ENCODE measurements at regions not wholly inside any gene's neighbourhood (a gene's known extent, or its start where the extent isn't known, plus 50 kb on each side); places are given as distances from the start of the nearest gene placed in this dataset.

GRCh38 chr11:70669281-70669680, 271.0 kb downstream of the CTTN start (continued):
- TF ChIP-seq REST (IDR thresholded peaks at IDR 0.05; ENCODE audit: unreplicated experiment) (no peak), NANOG (IDR thresholded peaks at IDR 0.05; ENCODE audit: borderline replicate concordance) (no peak), CREB1 (CRISPR knock-in tag; IDR thresholded peaks at IDR 0.05; ENCODE audit: low read depth) (no peak), POLR2AphosphoS5 (IDR thresholded peaks at IDR 0.05; ENCODE audit: low read depth) (no peak), STAT1 (IDR thresholded peaks at IDR 0.05; ENCODE audit: unreplicated experiment) (no peak)

GRCh38 chr11:70669871-70670675, 271.7 kb downstream of the CTTN start:
- Histone ChIP-seq H3F3A (replicated peaks; ENCODE audit: low read depth) (0 out of 2 replicates have a peak, but pooled peaks cover 3% of the 10 kb centered on the region), H3K4me1 (ENCODE audit: insufficient read depth) (peaks cover 9% of the 10 kb centered on the region), H3K4me3 (no peak overlapping the region), H3K4me2 (no peak overlapping the region), H3K79me2 (replicated peaks; ENCODE audit: insufficient read depth) (no peaks in the 10 kb centered on the region), H3K27me3 (ENCODE audit: insufficient read depth) (no peaks in the 10 kb centered on the region), H3K27ac (ENCODE audit: low read depth) (no peak overlapping the region), H3K36me3 (ENCODE audit: insufficient read depth) (no peaks in the 10 kb centered on the region), H4K20me1 (replicated peaks; ENCODE audit: insufficient read depth) (no peaks in the 10 kb centered on the region; the same call in 1 of the 2 replicates), H2AFZ (no peak overlapping the region), H3K9me2 (ENCODE audit: insufficient read depth) (no peaks in the 10 kb centered on the region)
- ATAC-seq (no peak), DNase-seq (ENCODE audit: low spot score) (no peak)
- Mint-ChIP-seq H3K9me3 (no peaks in the 10 kb centered on the region; the same call in 1 of the 3 replicates), H3K27me3 (ENCODE audit: insufficient read depth, low read depth, poor library complexity) (peaks cover 36% of the 10 kb centered on the region), H3K27ac (peak overlapping the region; percentile 65; the same call in 1 of the 2 replicates), H3K36me3 (ENCODE audit: low read depth) (peaks cover 18% of the 10 kb centered on the region), H3K4me3 (no peak overlapping the region), H3K4me1 (peaks cover 41% of the 10 kb centered on the region)
- no peak for TF ChIP-seq JUNB (IDR thresholded peaks at IDR 0.05; ENCODE audit: unreplicated experiment)
- TF ChIP-seq POLR2AphosphoS5 (IDR thresholded peaks at IDR 0.05; ENCODE audit: low read depth): no peak
- TF ChIP-seq ZNF331 (CRISPR knock-in tag; IDR thresholded peaks at IDR 0.05; ENCODE audit: low read depth): no peak
- TF ChIP-seq STAT1 (IDR thresholded peaks at IDR 0.05; ENCODE audit: unreplicated experiment): no peak
- TF ChIP-seq REST (IDR thresholded peaks at IDR 0.05; ENCODE audit: unreplicated experiment): no peak
- no peak for TF ChIP-seq EZH2phosphoT487 (IDR thresholded peaks at IDR 0.05; ENCODE audit: unreplicated experiment)
- no peak for TF ChIP-seq ZNF114 (CRISPR knock-in tag; IDR thresholded peaks at IDR 0.05)
- no peak for TF ChIP-seq ETS1 (IDR thresholded peaks at IDR 0.05)
- no peak for TF ChIP-seq NANOG (IDR thresholded peaks at IDR 0.05; ENCODE audit: borderline replicate concordance)
- no peak for TF ChIP-seq CREB1 (CRISPR knock-in tag; IDR thresholded peaks at IDR 0.05; ENCODE audit: low read depth)

Measured in GM23338 (cell line).